ENCODE measurements at regions not wholly inside any gene's neighbourhood (a gene's known extent, or its start where the extent isn't known, plus 50 kb on each side); places are given as distances from the start of the nearest gene placed in this dataset.

- TF ChIP-seq CTCF (conservative IDR thresholded peaks at IDR 0.05; ENCODE audit: low read depth in 2 of 2) = no peak
Observed at GRCh38 chr14:85057221-85057620, 472.7 kb upstream of the FLRT2 start (continued).

GRCh38 chr14:85058150-85058549 is 471.8 kb upstream of the FLRT2 start:
- Histone ChIP-seq H3K9me2 (ENCODE audit: insufficient read depth) (no peaks in the 10 kb centered on the region; the same call in 1 of the 2 replicates), H3K79me2 (replicated peaks; ENCODE audit: insufficient read depth) (no peaks in the 10 kb centered on the region), H4K20me1 (replicated peaks; ENCODE audit: insufficient read depth) (no peaks in the 10 kb centered on the region), H3K36me3 (ENCODE audit: insufficient read depth) (peaks cover 4% of the 10 kb centered on the region), H3K27ac (ENCODE audit: low read depth) (no peak overlapping the region), H3K4me1 (ENCODE audit: insufficient read depth) (no peaks in the 10 kb centered on the region), H3F3A (replicated peaks; ENCODE audit: low read depth) (no peaks in the 10 kb centered on the region), H3K4me2 (no peak overlapping the region), H3K4me3 (no peak overlapping the region), H2AFZ (no peak overlapping the region), H3K27me3 (ENCODE audit: insufficient read depth) (no peaks in the 10 kb centered on the region)
- Mint-ChIP-seq H3K9me3 (peaks cover 28% of the 10 kb centered on the region), H3K4me3 (no peak overlapping the region), H3K4me1 (no peaks in the 10 kb centered on the region), H3K27ac (no peak overlapping the region), H3K36me3 (ENCODE audit: low read depth) (peaks cover 23% of the 10 kb centered on the region; the same call in 2 of the 3 replicates), H3K27me3 (ENCODE audit: insufficient read depth, low read depth, poor library complexity) (no peaks in the 10 kb centered on the region)
- no peak for DNase-seq (ENCODE audit: low spot score)
- TF ChIP-seq CTCF (conservative IDR thresholded peaks at IDR 0.05; ENCODE audit: low read depth in 2 of 2) = no peak
- TF ChIP-seq STAT1 (IDR thresholded peaks at IDR 0.05; ENCODE audit: unreplicated experiment) = no peak
- TF ChIP-seq, protein P1, sequence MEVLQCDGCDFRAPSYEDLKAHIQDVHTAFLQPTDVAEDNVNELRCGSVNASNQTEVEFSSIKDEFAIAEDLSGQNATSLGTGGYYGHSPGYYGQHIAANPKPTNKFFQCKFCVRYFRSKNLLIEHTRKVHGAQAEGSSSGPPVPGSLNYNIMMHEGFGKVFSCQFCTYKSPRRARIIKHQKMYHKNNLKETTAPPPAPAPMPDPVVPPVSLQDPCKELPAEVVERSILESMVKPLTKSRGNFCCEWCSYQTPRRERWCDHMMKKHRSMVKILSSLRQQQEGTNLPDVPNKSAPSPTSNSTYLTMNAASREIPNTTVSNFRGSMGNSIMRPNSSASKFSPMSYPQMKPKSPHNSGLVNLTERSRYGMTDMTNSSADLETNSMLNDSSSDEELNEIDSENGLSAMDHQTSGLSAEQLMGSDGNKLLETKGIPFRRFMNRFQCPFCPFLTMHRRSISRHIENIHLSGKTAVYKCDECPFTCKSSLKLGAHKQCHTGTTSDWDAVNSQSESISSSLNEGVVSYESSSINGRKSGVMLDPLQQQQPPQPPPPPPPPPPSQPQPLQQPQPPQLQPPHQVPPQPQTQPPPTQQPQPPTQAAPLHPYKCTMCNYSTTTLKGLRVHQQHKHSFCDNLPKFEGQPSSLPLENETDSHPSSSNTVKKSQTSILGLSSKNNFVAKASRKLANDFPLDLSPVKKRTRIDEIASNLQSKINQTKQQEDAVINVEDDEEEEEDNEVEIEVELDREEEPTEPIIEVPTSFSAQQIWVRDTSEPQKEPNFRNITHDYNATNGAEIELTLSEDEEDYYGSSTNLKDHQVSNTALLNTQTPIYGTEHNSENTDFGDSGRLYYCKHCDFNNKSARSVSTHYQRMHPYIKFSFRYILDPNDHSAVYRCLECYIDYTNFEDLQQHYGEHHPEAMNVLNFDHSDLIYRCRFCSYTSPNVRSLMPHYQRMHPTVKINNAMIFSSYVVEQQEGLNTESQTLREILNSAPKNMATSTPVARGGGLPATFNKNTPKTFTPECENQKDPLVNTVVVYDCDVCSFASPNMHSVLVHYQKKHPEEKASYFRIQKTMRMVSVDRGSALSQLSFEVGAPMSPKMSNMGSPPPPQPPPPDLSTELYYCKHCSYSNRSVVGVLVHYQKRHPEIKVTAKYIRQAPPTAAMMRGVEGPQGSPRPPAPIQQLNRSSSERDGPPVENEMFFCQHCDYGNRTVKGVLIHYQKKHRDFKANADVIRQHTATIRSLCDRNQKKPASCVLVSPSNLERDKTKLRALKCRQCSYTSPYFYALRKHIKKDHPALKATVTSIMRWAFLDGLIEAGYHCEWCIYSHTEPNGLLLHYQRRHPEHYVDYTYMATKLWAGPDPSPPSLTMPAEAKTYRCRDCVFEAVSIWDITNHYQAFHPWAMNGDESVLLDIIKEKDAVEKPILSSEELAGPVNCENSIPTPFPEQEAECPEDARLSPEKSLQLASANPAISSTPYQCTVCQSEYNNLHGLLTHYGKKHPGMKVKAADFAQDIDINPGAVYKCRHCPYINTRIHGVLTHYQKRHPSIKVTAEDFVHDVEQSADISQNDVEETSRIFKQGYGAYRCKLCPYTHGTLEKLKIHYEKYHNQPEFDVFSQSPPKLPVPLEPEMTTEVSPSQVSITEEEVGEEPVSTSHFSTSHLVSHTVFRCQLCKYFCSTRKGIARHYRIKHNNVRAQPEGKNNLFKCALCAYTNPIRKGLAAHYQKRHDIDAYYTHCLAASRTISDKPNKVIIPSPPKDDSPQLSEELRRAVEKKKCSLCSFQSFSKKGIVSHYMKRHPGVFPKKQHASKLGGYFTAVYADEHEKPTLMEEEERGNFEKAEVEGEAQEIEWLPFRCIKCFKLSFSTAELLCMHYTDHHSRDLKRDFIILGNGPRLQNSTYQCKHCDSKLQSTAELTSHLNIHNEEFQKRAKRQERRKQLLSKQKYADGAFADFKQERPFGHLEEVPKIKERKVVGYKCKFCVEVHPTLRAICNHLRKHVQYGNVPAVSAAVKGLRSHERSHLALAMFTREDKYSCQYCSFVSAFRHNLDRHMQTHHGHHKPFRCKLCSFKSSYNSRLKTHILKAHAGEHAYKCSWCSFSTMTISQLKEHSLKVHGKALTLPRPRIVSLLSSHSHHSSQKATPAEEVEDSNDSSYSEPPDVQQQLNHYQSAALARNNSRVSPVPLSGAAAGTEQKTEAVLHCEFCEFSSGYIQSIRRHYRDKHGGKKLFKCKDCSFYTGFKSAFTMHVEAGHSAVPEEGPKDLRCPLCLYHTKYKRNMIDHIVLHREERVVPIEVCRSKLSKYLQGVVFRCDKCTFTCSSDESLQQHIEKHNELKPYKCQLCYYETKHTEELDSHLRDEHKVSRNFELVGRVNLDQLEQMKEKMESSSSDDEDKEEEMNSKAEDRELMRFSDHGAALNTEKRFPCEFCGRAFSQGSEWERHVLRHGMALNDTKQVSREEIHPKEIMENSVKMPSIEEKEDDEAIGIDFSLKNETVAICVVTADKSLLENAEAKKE (CRISPR knock-in tag; IDR thresholded peaks at IDR 0.05) = no peak
- TF ChIP-seq ZNF114 (CRISPR knock-in tag; IDR thresholded peaks at IDR 0.05) = no peak
- no peak for TF ChIP-seq POLR2AphosphoS5 (IDR thresholded peaks at IDR 0.05; ENCODE audit: low read depth)
- TF ChIP-seq, protein P2, sequence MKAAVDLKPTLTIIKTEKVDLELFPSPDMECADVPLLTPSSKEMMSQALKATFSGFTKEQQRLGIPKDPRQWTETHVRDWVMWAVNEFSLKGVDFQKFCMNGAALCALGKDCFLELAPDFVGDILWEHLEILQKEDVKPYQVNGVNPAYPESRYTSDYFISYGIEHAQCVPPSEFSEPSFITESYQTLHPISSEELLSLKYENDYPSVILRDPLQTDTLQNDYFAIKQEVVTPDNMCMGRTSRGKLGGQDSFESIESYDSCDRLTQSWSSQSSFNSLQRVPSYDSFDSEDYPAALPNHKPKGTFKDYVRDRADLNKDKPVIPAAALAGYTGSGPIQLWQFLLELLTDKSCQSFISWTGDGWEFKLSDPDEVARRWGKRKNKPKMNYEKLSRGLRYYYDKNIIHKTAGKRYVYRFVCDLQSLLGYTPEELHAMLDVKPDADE (IDR thresholded peaks at IDR 0.05) = no peak
- no peak for TF ChIP-seq EZH2phosphoT487 (IDR thresholded peaks at IDR 0.05; ENCODE audit: unreplicated experiment)
- no peak for TF ChIP-seq NANOG (IDR thresholded peaks at IDR 0.05; ENCODE audit: borderline replicate concordance)
- no peak for TF ChIP-seq ZNF331 (CRISPR knock-in tag; IDR thresholded peaks at IDR 0.05; ENCODE audit: low read depth)
- no peak for TF ChIP-seq CREB1 (CRISPR knock-in tag; IDR thresholded peaks at IDR 0.05; ENCODE audit: low read depth)
- ATAC-seq = no peak

Measured in GM23338 (cell line).